GM21447 (cell line): ENCODE measurements at regions not wholly inside any gene's neighbourhood (a gene's known extent, or its start where the extent isn't known, plus 50 kb on each side); places are given as distances from the start of the nearest gene placed in this dataset.

Source experiments
- ATAC-seq: cut with Tn5 transposase; IDR thresholded peaks from one replicate; pipeline ENCODE4 v1.9.1; 2021; ENCODE audit not compliant: unreplicated experiment

DNA sequence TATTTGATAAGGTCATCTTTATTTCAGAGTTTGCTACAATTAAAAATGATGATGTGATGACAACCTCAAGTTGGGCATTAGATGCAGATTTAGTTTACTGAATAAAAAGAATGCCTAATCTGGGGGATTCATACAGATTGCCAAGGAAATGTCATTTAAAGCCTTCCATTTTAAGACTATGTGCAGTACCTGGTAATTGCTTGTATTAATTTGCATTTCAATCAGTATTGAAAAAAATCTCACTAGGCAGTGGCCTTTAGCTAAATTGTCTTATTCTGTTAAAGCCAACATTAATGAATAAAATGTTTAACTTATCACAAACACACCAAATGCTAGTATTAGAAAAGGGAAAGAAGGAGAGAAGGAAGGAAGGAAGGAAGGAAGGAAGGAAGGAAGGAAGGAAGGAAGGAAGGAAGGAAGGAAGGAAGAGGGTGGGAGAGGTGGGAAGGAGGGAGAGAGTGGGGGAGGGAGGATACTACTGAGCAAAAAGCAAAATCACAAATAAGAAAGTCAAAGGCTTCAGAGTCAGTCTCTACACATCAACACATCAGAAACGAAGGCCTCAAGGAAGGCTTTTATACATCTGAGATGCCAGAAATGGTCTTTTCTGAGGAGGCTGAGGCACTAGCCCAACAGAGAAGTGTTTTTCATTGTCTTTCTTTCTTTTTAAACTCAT lies 271.1 kb upstream of the CLEC14A start:
- no peak for ATAC-seq

DNA sequence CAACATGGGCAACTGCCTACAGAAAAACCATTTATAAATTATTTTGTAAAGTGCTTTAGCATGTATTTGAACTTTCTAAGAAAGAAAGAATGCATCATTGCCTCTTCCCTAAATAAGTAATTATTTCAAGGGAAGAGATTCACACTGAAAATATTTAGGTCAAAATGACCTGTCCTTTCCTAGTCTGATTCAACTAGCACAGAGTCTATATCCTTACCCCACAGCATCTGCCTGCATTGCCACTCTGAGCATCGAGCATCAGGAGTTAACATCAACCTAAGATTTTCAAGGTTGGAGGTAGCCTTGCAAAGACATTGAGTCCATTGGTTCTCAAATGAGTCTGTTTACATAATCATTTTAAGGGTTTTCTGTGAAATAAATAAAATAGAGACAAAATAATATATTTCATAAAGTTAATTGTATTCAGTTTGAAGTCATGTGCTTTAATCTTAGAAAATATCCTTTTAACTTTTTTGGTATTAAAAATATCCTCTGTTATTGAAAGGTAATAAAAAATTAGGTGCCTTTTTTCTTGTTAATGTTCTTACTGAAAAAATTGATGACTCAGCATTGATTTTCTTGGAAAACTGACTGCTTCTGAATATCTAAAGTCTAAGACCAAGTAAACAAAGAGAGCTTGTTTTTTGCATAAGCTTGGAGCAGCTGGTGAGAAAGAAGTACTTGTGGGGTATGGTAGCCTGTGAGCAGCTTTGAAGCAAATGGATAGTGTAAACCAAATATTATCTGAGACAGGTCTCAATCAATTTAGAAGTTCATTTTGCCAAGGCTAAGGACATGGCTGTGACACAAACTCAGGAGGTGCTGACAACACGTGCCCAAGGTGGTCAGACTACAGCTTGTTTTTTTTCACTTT lies 269.0 kb upstream of the CLEC14A start:
- no peak for ATAC-seq

DNA sequence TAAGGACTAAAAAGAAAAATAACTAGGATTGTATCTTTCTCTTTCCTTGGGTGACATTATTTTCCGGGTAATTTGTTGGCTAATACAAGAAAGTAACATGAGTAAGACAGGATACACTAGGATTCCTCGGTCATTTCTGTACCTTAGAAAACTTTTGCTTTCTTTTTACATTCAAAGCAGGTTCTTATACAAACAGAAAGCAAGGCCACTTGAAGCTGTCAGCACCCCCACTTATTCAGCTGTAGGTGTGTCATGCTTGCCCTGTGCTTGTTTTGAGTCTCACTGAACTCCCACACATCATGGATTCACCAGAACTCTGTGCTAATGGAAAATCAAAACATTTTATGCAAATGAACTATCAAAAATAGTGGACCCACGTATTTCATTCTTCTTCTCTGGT lies 266.8 kb upstream of the CLEC14A start:
- ATAC-seq = no peak

DNA sequence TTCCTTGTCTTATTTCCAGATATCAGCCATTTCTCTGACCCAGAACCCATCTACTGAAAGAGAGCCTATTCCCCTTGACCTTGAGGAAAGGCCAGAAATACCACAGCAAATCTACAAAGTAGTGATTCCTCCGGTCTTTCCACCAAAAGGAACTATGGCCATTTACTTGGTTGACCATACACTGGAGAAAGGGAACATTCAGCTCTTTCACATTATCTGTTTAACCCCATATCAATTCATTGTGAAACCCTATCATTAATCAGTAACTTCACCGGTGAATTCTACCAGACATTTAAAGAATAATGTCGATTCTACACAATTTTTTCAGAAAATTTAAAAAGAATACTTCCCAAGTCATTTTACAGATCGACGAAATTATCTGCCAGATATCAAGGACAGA lies 265.7 kb upstream of the CLEC14A start:
- no peak for ATAC-seq

DNA sequence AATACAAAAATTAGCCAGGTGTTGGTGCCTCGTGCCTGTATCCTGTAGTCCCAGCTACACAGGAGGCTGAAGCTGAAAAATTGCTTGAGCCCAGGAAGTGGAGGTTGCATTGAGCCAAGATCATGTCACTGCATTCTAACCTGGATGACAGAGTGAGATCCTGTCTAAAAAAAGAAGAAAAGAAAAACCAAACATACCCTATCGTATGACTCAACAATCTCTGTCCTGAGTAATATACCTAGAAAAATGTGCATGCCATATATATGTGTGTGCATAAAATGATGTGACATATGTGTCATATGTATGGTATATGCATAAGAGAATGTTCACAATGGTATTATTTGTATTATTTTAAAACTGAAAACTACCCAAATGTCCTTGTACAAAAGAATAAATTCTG lies 261.5 kb upstream of the CLEC14A start:
- ATAC-seq = no peak

DNA sequence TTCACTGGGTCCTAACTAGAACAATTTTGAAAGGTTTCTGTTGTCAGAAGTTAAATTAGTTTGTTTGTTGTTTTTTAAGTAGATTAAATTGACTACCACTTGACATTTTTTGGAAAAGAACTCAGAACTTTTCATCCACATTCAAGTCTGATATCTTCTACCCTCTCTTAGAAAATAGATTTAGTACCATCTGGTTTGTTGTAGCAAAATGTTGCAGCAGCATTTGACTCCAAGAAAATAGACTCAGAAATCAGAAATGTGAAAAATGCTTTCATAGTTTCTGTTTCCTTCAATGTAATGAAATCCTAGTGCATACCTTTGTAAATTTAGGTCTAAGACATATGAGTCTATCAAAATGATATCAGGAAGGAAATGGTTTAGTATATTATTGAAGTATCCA lies 256.3 kb upstream of the CLEC14A start:
- ATAC-seq = no peak

DNA sequence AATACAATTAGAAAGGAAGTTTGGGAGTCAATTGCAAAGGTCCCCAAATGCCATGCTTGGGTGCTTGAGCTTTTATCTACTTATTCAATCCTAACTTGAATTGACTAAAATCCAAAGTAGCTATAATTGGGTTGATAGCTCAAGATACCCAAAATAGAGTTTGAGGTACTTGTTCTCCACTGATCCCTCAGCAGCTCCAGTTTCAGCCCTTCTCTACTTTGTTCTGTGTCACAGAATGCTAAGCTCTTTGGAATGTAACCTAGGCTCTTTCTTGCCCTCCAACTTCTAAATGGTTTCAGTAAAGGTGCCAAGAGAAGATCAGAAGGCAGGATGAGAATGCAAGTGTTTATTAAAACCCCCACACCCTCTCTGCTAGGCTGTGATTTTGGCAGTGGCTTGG lies 251.4 kb upstream of the CLEC14A start:
- ATAC-seq = no peak

DNA sequence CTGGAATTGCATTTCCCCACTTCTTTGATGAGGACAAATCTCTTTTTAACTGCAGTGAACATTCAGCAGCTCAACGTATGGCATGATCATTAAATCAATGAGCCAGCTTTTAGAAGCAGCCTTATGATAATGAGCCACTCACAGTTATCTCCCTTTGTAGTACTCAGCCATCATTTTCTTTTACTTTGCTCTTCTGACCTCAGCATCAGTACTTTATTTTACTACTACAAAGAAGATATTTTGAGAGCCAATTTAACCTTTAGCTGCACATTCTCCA lies 250.0 kb upstream of the CLEC14A start:
- ATAC-seq = no peak

DNA sequence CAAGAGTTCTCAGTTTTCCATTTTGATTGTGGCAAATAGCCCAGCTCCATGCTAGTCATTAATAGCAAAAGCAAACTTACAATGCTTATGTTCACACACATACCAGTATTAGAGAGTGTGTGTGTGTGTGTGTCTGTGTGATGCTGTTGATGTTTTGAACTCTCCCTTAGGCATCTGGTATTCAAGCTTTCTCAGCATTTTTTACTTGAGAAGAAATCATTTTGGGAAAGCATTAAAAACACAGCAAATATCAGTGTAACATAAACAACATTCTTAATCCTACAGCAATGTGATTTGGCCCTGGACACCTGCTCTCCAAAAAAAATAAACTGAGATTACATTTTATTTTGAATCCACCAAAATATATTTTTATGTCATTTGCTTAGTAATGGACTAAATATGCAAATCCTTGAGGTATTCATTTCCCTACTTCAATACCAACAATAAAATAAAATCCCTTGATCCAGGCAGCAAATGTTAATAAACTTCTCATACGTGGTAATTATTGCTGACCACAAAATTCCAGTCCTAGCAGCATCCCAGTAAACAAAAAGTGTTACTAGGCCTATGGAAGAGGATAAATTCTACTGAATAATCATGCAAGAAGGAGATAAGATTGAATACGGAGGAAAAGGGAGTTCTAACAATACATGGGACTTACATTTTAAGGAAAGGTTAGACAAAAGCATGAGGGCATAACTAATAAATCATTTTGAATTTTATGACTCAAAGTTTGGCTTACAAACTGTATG lies 249.5 kb upstream of the CLEC14A start:
- ATAC-seq = no peak

DNA sequence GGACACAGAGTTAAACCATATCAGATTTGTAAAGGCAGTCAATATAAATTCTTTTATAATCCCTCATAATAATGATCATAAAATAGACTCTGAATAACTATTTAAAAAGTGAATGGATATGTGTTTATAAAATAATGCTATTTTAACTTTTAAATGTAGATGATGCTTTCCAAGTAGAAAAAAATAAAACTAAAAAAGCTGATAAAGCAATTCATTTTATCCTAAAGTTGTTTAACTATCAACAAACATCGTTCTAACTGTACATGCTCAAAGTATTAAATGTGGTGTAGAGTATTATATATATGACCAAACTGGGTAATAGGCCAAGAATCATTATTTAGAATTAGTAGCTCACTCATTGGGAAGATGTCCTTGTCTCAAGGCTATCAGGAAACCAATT lies 248.3 kb upstream of the CLEC14A start:
- ATAC-seq = no peak

DNA sequence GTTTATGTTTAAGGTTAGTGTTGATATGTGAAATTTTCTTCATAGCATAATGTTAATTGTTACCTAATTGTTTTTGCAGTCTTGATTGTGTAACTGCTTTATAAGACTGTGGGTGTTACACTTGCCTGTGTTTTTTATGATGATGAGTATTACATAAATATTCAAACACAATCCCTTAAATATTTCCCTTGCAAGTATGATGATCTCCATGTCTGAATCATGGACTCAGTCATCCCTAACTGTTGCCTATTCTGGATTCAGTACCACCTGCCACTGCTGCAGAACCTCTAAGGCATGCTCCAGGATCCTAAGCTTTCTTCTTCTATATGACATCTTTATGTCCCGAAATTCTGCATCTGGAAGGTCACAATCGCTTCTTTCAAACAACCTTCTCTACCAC lies 246.3 kb upstream of the CLEC14A start:
- no peak for ATAC-seq

DNA sequence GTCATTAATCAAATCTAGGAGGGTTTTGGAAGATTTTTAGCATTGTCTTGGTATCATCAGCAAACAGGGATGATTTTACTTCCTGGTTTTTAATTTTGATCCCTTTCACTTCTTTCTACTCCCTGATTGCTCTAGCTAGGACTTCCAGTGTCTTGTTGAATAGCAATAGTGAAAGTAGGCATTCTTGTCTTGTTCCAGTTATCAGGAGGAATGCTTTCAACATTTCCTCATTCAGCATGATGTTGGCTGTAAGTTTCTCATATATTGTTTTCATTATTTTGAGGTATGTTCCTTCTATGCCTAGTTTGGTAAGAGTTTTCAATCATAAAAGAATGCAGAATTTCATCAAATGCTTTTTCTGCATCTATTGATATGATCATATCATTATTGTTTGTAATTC lies 244.2 kb upstream of the CLEC14A start:
- ATAC-seq = no peak

DNA sequence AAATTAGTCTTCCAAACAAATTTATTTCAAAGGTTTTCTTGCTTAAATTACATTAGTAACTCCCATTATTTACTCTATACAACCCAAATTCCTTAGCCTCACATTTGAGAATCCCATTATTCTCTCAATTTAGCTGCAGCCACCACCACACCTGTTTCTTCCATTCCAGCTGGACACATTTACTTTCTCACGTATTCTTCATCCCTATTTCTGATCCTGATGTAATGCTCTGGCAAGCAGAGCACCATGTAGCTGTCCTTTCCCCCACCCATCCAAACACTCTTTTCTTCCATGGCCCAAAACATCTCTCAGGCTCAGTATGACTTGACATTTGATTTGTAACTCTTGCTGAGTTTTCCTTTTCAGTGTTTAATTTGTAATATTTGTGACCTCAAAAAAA lies 240.2 kb upstream of the CLEC14A start:
- no peak for ATAC-seq

DNA sequence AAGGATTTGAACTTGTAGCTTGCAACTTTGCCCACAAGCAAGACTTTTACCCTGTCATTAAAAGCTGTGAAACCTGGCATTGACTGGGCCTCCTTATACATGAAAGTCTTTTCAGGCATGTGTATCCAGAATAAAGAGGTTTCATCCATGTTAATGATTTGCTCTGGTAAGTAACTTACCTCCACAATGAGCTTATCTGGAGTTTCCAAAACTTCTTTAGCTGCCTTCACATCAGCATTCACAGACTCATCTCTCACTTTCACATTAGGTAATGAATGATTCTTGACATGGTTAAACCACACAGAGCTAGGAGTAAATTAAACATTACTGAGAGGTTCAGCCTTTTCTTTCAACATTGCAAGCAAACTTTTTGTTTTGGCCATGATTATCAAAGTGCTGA lies 234.4 kb upstream of the CLEC14A start:
- ATAC-seq = no peak

DNA sequence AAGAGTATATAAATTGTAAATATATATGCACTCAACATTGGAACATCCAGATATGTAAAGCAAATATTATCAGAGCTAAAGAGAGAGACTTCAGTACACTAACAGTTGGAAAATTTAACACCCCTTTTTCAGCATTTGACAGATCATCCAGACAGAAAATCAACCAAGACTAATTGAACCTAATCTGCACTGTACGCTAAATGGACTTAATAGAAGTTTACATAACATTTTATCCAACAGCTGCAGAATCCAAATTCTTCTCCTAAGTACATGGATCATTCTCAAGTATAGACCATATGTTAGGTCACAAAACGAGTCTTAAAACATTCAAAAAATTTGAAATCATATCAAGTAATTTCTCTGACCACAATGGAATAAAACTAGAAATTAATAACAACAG lies 229.1 kb upstream of the CLEC14A start:
- no peak for ATAC-seq

DNA sequence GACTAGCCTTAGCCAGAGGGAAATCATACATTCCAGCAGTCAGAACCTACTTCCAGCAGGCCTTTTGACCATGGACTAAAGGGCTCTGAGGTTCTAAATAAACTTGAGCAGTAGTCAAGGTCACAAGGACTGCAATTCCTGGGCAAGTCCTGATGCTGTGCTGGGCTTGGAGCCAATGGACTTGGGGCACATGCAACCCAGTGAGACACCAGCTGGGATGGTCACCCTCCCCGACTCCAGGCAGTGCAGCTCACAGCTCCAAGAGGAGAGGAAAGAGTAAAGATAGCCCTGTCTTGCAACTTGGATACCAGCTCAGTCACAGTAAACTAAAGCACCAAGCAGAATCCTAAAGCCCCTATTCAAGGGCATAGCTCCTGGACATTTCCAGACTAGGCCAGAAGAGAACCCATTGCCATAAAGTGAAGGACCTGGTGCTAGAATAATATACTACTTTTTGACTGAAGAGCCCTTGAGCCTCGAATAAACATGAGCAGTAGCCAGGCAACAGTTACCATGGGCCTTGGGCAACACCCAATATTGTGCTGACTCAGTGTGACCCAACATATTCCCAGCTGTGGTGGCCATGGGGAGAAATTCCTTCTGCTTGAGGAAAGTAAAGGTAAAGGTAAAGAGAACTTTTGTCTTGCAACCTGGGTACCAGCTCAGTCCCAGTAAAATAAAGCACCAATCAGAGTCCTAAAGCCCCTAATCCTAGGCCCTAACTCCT lies 226.2 kb upstream of the CLEC14A start:
- ATAC-seq = no peak

DNA sequence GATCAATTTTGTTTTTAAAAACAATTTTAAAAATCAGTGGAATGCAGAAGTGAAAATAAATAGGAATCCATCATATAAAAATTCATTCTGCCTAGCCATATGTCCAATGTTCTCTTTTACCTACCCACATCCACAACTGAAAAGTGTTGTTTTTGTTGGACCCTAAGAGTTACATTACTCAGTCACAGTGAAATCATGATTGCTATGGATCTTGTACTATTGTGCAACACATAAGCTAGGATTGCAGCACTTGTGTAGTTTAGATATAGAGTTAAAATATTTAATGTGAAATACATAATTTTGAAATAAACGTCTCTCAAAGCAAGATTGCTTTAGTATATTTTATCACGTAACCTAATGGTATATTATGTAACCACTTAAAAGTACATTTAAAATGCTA lies 213.3 kb upstream of the CLEC14A start:
- no peak for ATAC-seq

DNA sequence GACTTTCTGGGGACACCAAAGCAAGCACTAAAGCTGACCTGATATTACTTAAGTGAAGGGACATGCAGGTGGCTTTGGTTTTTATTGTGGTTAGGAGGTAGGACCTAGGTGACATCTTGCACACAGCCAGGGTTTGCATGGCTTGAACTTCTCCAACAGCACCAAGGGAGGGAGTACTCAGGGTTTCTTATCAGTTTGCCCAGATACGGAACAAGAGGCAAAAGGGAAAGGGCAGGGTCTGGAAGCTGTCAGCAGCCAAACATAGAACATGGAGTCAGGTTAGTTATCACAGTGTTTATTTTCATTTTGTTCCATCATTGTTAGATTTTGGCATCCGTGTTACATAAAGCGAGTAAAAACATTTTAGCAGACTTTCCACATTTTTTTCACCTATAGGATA lies 186.3 kb upstream of the CLEC14A start:
- no peak for ATAC-seq

DNA sequence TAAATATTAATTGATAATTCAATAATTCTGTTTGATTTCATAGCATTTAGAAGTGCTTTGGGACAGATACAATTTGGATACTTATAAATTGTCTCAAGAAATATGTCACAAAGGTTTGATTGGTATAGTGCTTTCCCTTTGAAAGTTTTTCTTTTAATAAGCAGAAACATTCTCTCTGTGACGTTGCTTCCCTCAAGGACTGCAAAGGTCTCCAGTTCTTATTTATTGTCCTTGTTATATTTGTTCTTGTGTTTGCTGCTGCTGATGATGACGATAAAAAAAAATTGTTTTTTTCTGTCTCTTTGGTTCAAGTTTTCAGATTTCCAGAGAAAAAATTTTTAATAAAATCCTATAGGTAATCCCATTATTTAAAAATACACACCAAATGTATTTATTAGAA lies 176.3 kb upstream of the CLEC14A start:
- ATAC-seq = no peak

DNA sequence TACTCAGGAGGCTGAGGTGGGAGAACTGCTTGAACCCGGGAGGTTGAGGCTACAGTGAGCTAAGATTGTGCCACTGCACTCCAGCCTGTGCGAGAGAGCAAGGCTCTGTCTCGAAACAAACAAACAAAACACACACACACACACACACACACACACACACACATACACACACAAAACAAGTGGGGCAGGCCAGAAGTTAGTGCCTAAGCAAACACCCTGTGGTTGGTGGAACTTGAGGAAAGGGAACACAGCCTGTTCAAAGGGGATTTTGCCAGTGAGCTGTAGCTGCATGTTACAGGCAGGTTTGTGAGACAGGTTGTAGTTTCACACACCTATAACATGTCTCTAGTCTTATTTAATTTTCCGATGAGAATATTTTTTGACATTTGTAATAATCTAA lies 175.3 kb upstream of the CLEC14A start:
- ATAC-seq = no peak

DNA sequence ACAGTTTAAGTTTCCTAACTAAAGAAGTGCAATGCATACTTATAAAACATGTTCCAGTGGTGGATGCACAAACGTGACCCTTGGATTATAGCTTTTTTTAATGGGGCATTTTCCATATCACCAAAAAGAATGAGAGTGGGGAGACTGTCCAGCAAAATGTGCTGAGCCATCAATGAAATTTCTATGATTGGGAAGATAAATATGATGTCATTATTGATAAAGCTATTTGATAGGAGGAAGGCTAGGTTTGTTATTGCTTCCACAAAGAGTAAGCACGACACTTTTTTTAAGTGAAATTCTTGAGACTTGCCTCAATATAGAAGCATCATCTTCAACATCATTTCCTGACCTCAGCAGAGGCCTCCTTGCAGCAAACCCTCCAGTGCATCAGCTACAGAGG lies 174.6 kb upstream of the CLEC14A start:
- no peak for ATAC-seq
